HepG2 (cell line): ENCODE measurements at regions not wholly inside any gene's neighbourhood (a gene's known extent, or its start where the extent isn't known, plus 50 kb on each side); places are given as distances from the start of the nearest gene placed in this dataset.

Source experiments
- ATAC-seq: fragments of 200-7000 bp; cut with Tn5 transposase; 3 replicates; pipeline ENCODE4 v1.9.1; 2020; ENCODE audit warnings: mild to moderate bottlenecking, moderate library complexity
- BruUV-seq: library from RNA; stranded (reverse); fragments of 400-500 nt; replicated peaks from 2 replicates; lab custom pipeline; 2021; lab: Mats Ljungman, UMichigan
- CTCF ChIA-PET: fragments of 300-600 bp; formaldehyde crosslinking; extraction: SDS; loops from one replicate; lab custom pipeline; 2021; ENCODE audit warnings: low total read pairs, inconsistent platforms, low intra/inter-chr PET ratio; lab: Yijun Ruan, JAX
- POLR2A ChIA-PET: fragments of 350-600 bp; sonication (Branson Sonifier 250); formaldehyde crosslinking; loops from one replicate; lab custom pipeline; 2020; ENCODE audit warnings: antibody characterized with exemption, inconsistent platforms; lab: Yijun Ruan, JAX
- DNase-seq: peaks from one replicate; pipeline ENCODE4 v3.0.0-alpha.2; 2015; ENCODE audit warnings: low spot score
- FAIRE-seq: peaks from 3 replicates; lab custom pipeline; 2011; peaks lifted over from hg19 to GRCh38; lab: Jason Lieb, UNC
- H2AFZ ChIP-seq: one replicate; pipeline ENCODE4 v1.6.1; 2011; ENCODE audit warnings: low read length, inconsistent platforms
- H3K27ac ChIP-seq: fragments of 300-600 bp; 3 replicates; pipeline ENCODE4 v1.8.0; 2011; ENCODE audit warnings: mixed run types, mild to moderate bottlenecking, mixed read lengths, low read length, inconsistent platforms; ENCODE audit not compliant: insufficient read depth; ENCODE audit errors: extremely low read length
- H3K27me3 ChIP-seq, 2 experiments: fragments of 200-600 bp in 1 of 2; 2 replicates in 1 of 2; 3 replicates in 1 of 2; pipeline versions ENCODE4 v1.6.0 to v1.8.0; 2011; ENCODE audit warnings: low read length in 2 of 2, mild to moderate bottlenecking in 2 of 2, moderate library complexity in 2 of 2, inconsistent platforms in 1 of 2; ENCODE audit not compliant: insufficient read depth in 2 of 2, control insufficient read depth in 1 of 2
- H3K36me3 ChIP-seq, 2 experiments: fragments of 200-600 bp in 1 of 2; replicated peaks in 1 of 2; 2 replicates in 1 of 2; 3 replicates in 1 of 2; pipeline versions ENCODE4 v1.5.1 to v1.8.0; 2011; ENCODE audit warnings: low read length in 2 of 2, inconsistent platforms in 1 of 2; ENCODE audit not compliant: insufficient read depth in 2 of 2, control insufficient read depth in 1 of 2
- H3K4me1 ChIP-seq: 2 replicates; pipeline ENCODE4 v1.5.1; 2012; ENCODE audit warnings: low read length, inconsistent platforms; ENCODE audit not compliant: insufficient read depth
- H3K4me2 ChIP-seq: 2 replicates; pipeline ENCODE4 v1.6.0; 2011; ENCODE audit warnings: low read depth, low read length, inconsistent platforms
- H3K4me3 ChIP-seq, 3 experiments: fragments of 200-600 bp in 1 of 3; sonication (generic), shearing (Covaris generic) in 1 of 3; replicated peaks in 1 of 3; 2 replicates each; pipeline ENCODE4 v1.5.1; 2011 to 2016; ENCODE audit warnings: low read length in 3 of 3, inconsistent platforms in 2 of 3, low read depth in 2 of 3, mild to moderate bottlenecking in 2 of 3, control low read depth in 1 of 3, mixed read lengths in 1 of 3; ENCODE audit not compliant: insufficient read depth in 1 of 3
- H3K79me2 ChIP-seq: one replicate; pipeline ENCODE4 v1.6.1; 2011; ENCODE audit warnings: low read length, inconsistent platforms; ENCODE audit not compliant: insufficient read depth
- H3K9ac ChIP-seq: 2 replicates; pipeline ENCODE4 v1.6.0; 2011; ENCODE audit warnings: mild to moderate bottlenecking, low read depth, low read length, inconsistent platforms; ENCODE audit not compliant: insufficient read depth
- H3K9me3 ChIP-seq: 2 replicates; pipeline ENCODE4 v1.5.1; 2012; ENCODE audit warnings: mild to moderate bottlenecking, low read length
- H4K20me1 ChIP-seq: 2 replicates; pipeline ENCODE4 v1.6.0; 2011; ENCODE audit warnings: inconsistent platforms, mild to moderate bottlenecking, low read length, moderate library complexity; ENCODE audit not compliant: insufficient read depth
- ARID2 ChIP-seq: sonication (generic); formaldehyde crosslinking; IDR thresholded peaks from 2 replicates; pipeline ENCODE4 v1.8.1; 2022; ENCODE audit warnings: mild to moderate bottlenecking, missing genetic modification reagents, borderline replicate concordance
- BATF2 ChIP-seq: sonication (generic); formaldehyde crosslinking; IDR thresholded peaks from 2 replicates; pipeline ENCODE4 v1.8.0; 2022; ENCODE audit warnings: mild to moderate bottlenecking, missing genetic modification reagents, moderate library complexity
- CHD2 ChIP-seq: IDR thresholded peaks from 2 replicates; pipeline ENCODE4 v1.6.1; 2011; ENCODE audit warnings: low read depth, low read length, improper control_type of control experiment
- GFI1 ChIP-seq: sonication (generic); formaldehyde crosslinking; IDR thresholded peaks from 2 replicates; pipeline ENCODE4 v1.5.0; 2020; ENCODE audit warnings: missing genetic modification reagents, mild to moderate bottlenecking, borderline replicate concordance
- MNT ChIP-seq: fragments of 450-650 bp; IDR thresholded peaks from 2 replicates; pipeline ENCODE4 v1.6.1; 2016
- NBN ChIP-seq: fragments of 450-650 bp; conservative IDR thresholded peaks from 2 replicates; pipeline ENCODE4 v1.6.1; 2017
- RFXAP ChIP-seq: sonication (generic); formaldehyde crosslinking; IDR thresholded peaks from 2 replicates; pipeline ENCODE4 v1.4.0; 2020; ENCODE audit warnings: missing genetic modification reagents, borderline replicate concordance
- STAT6 ChIP-seq: sonication (generic); formaldehyde crosslinking; IDR thresholded peaks from 2 replicates; pipeline ENCODE4 v1.4.0; 2020; ENCODE audit warnings: missing genetic modification reagents, mild to moderate bottlenecking, borderline replicate concordance
- TAF1 ChIP-seq: sonication (generic); formaldehyde crosslinking; IDR thresholded peaks from 2 replicates; pipeline ENCODE4 v1.4.0; 2020; ENCODE audit warnings: missing genetic modification reagents
- ZFP36L2 ChIP-seq: sonication (generic); formaldehyde crosslinking; IDR thresholded peaks from 2 replicates; pipeline ENCODE4 v1.4.0; 2020; ENCODE audit warnings: missing genetic modification reagents
- ZNF274 ChIP-seq: sonication (generic); formaldehyde crosslinking; IDR thresholded peaks from 2 replicates; pipeline ENCODE4 v1.5.1; 2020; ENCODE audit warnings: mild to moderate bottlenecking, missing genetic modification reagents
- ZNF441 ChIP-seq: sonication (generic); formaldehyde crosslinking; IDR thresholded peaks from 2 replicates; pipeline ENCODE4 v1.7.0; 2021; ENCODE audit warnings: missing genetic modification reagents, borderline replicate concordance
- ZNF737 ChIP-seq: sonication (generic); formaldehyde crosslinking; IDR thresholded peaks from 2 replicates; pipeline ENCODE4 v1.5.0; 2020; ENCODE audit warnings: missing genetic modification reagents, mild to moderate bottlenecking, borderline replicate concordance
- ZNF775 ChIP-seq: sonication (generic); formaldehyde crosslinking; IDR thresholded peaks from 2 replicates; pipeline ENCODE4 v1.4.0; 2020; ENCODE audit warnings: missing genetic modification reagents, mild to moderate bottlenecking, moderate library complexity, borderline replicate concordance
- ZNF781 ChIP-seq: sonication (generic); formaldehyde crosslinking; IDR thresholded peaks from 2 replicates; pipeline ENCODE4 v1.5.1; 2020; ENCODE audit warnings: borderline replicate concordance, mild to moderate bottlenecking, missing genetic modification reagents; ENCODE audit errors: not compliant biosample characterization
- WGBS: methylation state at CpG from one replicate; pipeline ENCODE4 v1.1.6; 2017; ENCODE audit warnings: low lambda C conversion rate; 5-methylcytosine and 5-hydroxymethylcytosine counted together
- in situ Hi-C: cut with HindIII; loops from 2 replicates; pipeline ENCODE4 v1.10.0; 2017; ENCODE audit warnings: low pct_unique_long_range_greater_than_20kb; ENCODE audit not compliant: extremely low pct_ligation_motif_present
- intact Hi-C: fragments of 100-400 bp; cut with micrococcal nuclease; formaldehyde crosslinking; loops from one replicate; pipeline ENCODE4 v1.10.0; 2022; ENCODE audit not compliant: unreplicated experiment

GRCh38 chr3:127365163-127365798 lies 77.4 kb upstream of the PRR20G start:
- DNase-seq (no peak), FAIRE-seq (no peak), ATAC-seq (no peak)
- in situ Hi-C loops (no loop called here), intact Hi-C loops (no loop called here)
- Histone ChIP-seq H3K79me2 (no peaks in the 10 kb centered on the region), H3K36me3 (no peaks in the 10 kb centered on the region), H2AFZ (no peak overlapping the region), H3K4me3 (no peak overlapping the region), H3K27ac (no peak overlapping the region), H3K9ac (no peak overlapping the region), H3K27me3 (peaks cover 4 to 9% of the 10 kb centered on the region in 2 experiments; a peak in 3 of 5 replicates), H3K4me2 (no peak overlapping the region), H3K4me1 (no peaks in the 10 kb centered on the region), H4K20me1 (no peaks in the 10 kb centered on the region), H3K9me3 (no peaks in the 10 kb centered on the region)
- CTCF ChIA-PET, result no interaction called here
- 11% methylated on average over 4 of the region's 7 CpGs for WGBS
- no TSS peak for BruUV-seq
- POLR2A ChIA-PET, result no interaction called here
- TF ChIP-seq ZNF274 (no peak), NBN (no peak), ARID2 (no peak), RFXAP (CRISPR knock-in tag) (no peak), ZFP36L2 (CRISPR knock-in tag) (no peak), GFI1 (CRISPR knock-in tag) (no peak), TAF1 (no peak), CHD2 (no peak), ZNF441 (no peak), ZNF775 (CRISPR knock-in tag) (no peak)

- H3K79me2 ChIP-seq, result no peaks in the 10 kb centered on the region
- H3K27me3 ChIP-seq, result peaks cover 4% of the 10 kb centered on the region in 2 experiments; a peak in 3 of 5 replicates
- POLR2A ChIA-PET, result no interaction called here
- no peak overlapping the region for H3K4me3 ChIP-seq
- intact Hi-C loops (no loop called here), in situ Hi-C loops (no loop called here)
- DNase-seq (no peak), FAIRE-seq (no peak), ATAC-seq (no peak)
- CTCF ChIA-PET, result no interaction called here
- H3K36me3 ChIP-seq, result no peaks in the 10 kb centered on the region
- H3K27ac ChIP-seq, result no peak overlapping the region
- H3K9ac ChIP-seq, result no peak overlapping the region
- no TSS peak for BruUV-seq
- H3K9me3 ChIP-seq, result no peaks in the 10 kb centered on the region
- WGBS, result 36% methylated on average over 3 of the region's 3 CpGs
- H2AFZ ChIP-seq, result no peak overlapping the region
- no peak overlapping the region for H3K4me2 ChIP-seq
- no peaks in the 10 kb centered on the region for H4K20me1 ChIP-seq
- no peaks in the 10 kb centered on the region for H3K4me1 ChIP-seq
- TF ChIP-seq BATF2 (CRISPR knock-in tag), result no peak
- no peak for TF ChIP-seq ZNF781 (CRISPR knock-in tag)
- no peak for TF ChIP-seq MNT
- no peak for TF ChIP-seq ZNF737 (CRISPR knock-in tag)
- no peak for TF ChIP-seq STAT6
Measured at GRCh38 chr3:127363891-127364290, 76.0 kb upstream of the PRR20G start.
